Transverse colon (tissue), 4 donors: ENCODE measurements at regions not wholly inside any gene's neighbourhood (a gene's known extent, or its start where the extent isn't known, plus 50 kb on each side); places are given as distances from the start of the nearest gene placed in this dataset.

Source experiments
- DNase-seq: peaks from one replicate; pipeline ENCODE4 v3.0.0-alpha.2; 2019
- H3K27ac ChIP-seq, 4 donors: fragments of 200-600 bp; sonication (generic); 2 replicates each; pipeline ENCODE4 v1.5.1; 2016 to 2018; ENCODE audit warnings: inconsistent platforms in 4 of 4
- H3K27me3 ChIP-seq: fragments of 200-600 bp; sonication (generic); 2 replicates; pipeline ENCODE4 v1.5.1; 2017; ENCODE audit warnings: inconsistent platforms
- H3K36me3 ChIP-seq, 4 donors: fragments of 200-600 bp; sonication (generic); 2 replicates each; pipeline ENCODE4 v1.5.1; 2017 to 2019; ENCODE audit warnings: inconsistent platforms in 4 of 4
- H3K4me1 ChIP-seq, 4 donors: fragments of 200-600 bp; sonication (generic); 2 replicates each; pipeline ENCODE4 v1.5.1; 2017 to 2020; ENCODE audit warnings: inconsistent platforms in 4 of 4
- H3K4me3 ChIP-seq, 4 donors: fragments of 200-600 bp; sonication (generic); 1 replicate in 1 of 4; 2 replicates in 3 of 4; pipeline versions ENCODE4 v1.5.1 to v1.6.1; 2017 to 2019; ENCODE audit warnings: inconsistent platforms in 4 of 4
- H3K9me3 ChIP-seq, 2 donors: fragments of 200-600 bp; sonication (generic); 2 replicates each; pipeline ENCODE4 v1.5.1; 2017 to 2019; ENCODE audit warnings: inconsistent platforms in 2 of 2
- CTCF ChIP-seq, 5 experiments: fragments of 200-600 bp in 3 of 5; fragments of 450-650 bp in 2 of 5; sonication (generic) in 3 of 5; IDR thresholded peaks; 1 replicate in 2 of 5; 2 replicates in 3 of 5; pipeline ENCODE4 v1.5.1; 2016 to 2017; ENCODE audit warnings: antibody characterized with exemption in 5 of 5, inconsistent platforms in 3 of 5, mild to moderate bottlenecking in 2 of 5, moderate library complexity in 1 of 5
- EP300 ChIP-seq: sonication (generic); formaldehyde crosslinking; IDR thresholded peaks from one replicate; pipeline ENCODE4 v1.6.1; 2017; ENCODE audit warnings: antibody characterized with exemption, low read depth
- POLR2A ChIP-seq: fragments of 450-650 bp; IDR thresholded peaks from one replicate; pipeline ENCODE4 v1.6.1; 2016; ENCODE audit warnings: antibody characterized with exemption, mild to moderate bottlenecking, moderate library complexity
- POLR2AphosphoS5 ChIP-seq, 3 donors: sonication (generic); formaldehyde crosslinking; IDR thresholded peaks; one replicate each; pipeline ENCODE4 v1.6.1; 2016; ENCODE audit warnings: antibody characterized with exemption in 3 of 3
- WGBS, 2 donors: methylation state at CpG; one replicate each; pipeline ENCODE4 v1.1.5; 2018; ENCODE audit warnings: low coverage in 1 of 2; 5-methylcytosine and 5-hydroxymethylcytosine counted together
- in situ Hi-C, 4 donors: fragments of 200-750 bp; cut with MboI; loops; one replicate each; pipeline versions ENCODE4 v1.15.0 to v1.15.1; 2017; ENCODE audit warnings: low sequenced_read_pairs in 3 of 4, low pct_ligation_motif_present in 1 of 4, low pct_unique_long_range_greater_than_20kb in 1 of 4
- intact Hi-C: fragments of 100-400 bp; cut with DNase I; formaldehyde crosslinking; loops from one replicate; pipeline ENCODE4 v1.15.1; 2023; ENCODE audit warnings: low total_unique reads

- in situ Hi-C loops: no loop called here
- H3K4me3 ChIP-seq: no peak overlapping the region
- no peaks in the 10 kb centered on the region for H3K27me3 ChIP-seq
- intact Hi-C loops: no loop called here
- H3K9me3 ChIP-seq: no peaks in the 10 kb centered on the region
- DNase-seq: no peak
- no peaks in the 10 kb centered on the region for H3K36me3 ChIP-seq
- no peak overlapping the region for H3K27ac ChIP-seq
- 56% methylated on average over 2 of the region's 2 CpGs; no CpG with 5 or more reads in 1 of the 2 donors for WGBS, 2 donors
- H3K4me1 ChIP-seq: no peaks in the 10 kb centered on the region
- no peak for TF ChIP-seq POLR2AphosphoS5 (IDR thresholded peaks at IDR 0.05)
Observed at GRCh38 chr4:136805617-136806016, 726.7 kb downstream of the PCDH18 start.

GRCh38 chr4:136803433-136803832, 728.9 kb downstream of the PCDH18 start:
- Histone ChIP-seq H3K9me3 (no peaks in the 10 kb centered on the region), H3K36me3 (no peaks in the 10 kb centered on the region), H3K4me1 (no peaks in the 10 kb centered on the region), H3K27ac (no peak overlapping the region), H3K27me3 (no peaks in the 10 kb centered on the region), H3K4me3 (no peak overlapping the region)
- no peak for DNase-seq
- 77 to 86% methylated on average over 3 of the region's 3 CpGs for WGBS, 2 donors
- intact Hi-C loops: no loop called here
- in situ Hi-C loops: no loop called here
- no peak for TF ChIP-seq POLR2AphosphoS5 (IDR thresholded peaks at IDR 0.05)
- TF ChIP-seq POLR2A: no peak
- TF ChIP-seq EP300: no peak
- no peak for TF ChIP-seq CTCF (IDR thresholded peaks at IDR 0.05)

- WGBS, 2 donors: 83% methylated on average over 3 of the region's 3 CpGs
- no peak for DNase-seq
- intact Hi-C loops: no loop called here
- Histone ChIP-seq H3K36me3 (no peaks in the 10 kb centered on the region), H3K27ac (no peak overlapping the region), H3K9me3 (no peaks in the 10 kb centered on the region), H3K4me3 (no peak overlapping the region), H3K4me1 (no peaks in the 10 kb centered on the region), H3K27me3 (no peaks in the 10 kb centered on the region)
- TF ChIP-seq POLR2AphosphoS5 (IDR thresholded peaks at IDR 0.05) (no peak), POLR2A (no peak), CTCF (IDR thresholded peaks at IDR 0.05) (no peak), EP300 (no peak)
- in situ Hi-C loops: no loop called here
Observed at GRCh38 chr4:136800248-136800647, 732.0 kb downstream of the PCDH18 start.

GRCh38 chr4:136796953-136797352, 735.3 kb downstream of the PCDH18 start:
- no peak overlapping the region for H3K27ac ChIP-seq
- in situ Hi-C loops (no loop called here), intact Hi-C loops (no loop called here)
- no peaks in the 10 kb centered on the region for H3K36me3 ChIP-seq
- no peaks in the 10 kb centered on the region for H3K9me3 ChIP-seq
- TF ChIP-seq CTCF (IDR thresholded peaks at IDR 0.05) (no peak), EP300 (no peak), POLR2A (no peak), POLR2AphosphoS5 (IDR thresholded peaks at IDR 0.05) (no peak)
- 60 to 96% methylated on average over 3 of the region's 3 CpGs for WGBS, 2 donors
- H3K27me3 ChIP-seq: no peaks in the 10 kb centered on the region
- no peak for DNase-seq
- no peaks in the 10 kb centered on the region for H3K4me1 ChIP-seq
- H3K4me3 ChIP-seq: no peak overlapping the region

GRCh38 chr4:136793848-136794247, 738.4 kb downstream of the PCDH18 start:
- in situ Hi-C loops: no loop called here
- Histone ChIP-seq H3K27ac (no peak overlapping the region), H3K4me1 (no peaks in the 10 kb centered on the region), H3K36me3 (no peaks in the 10 kb centered on the region), H3K9me3 (no peaks in the 10 kb centered on the region), H3K4me3 (no peak overlapping the region), H3K27me3 (no peaks in the 10 kb centered on the region)
- intact Hi-C loops: no loop called here
- 70 to 73% methylated on average over 2 to 4 of the region's 4 CpGs for WGBS, 2 donors
- TF ChIP-seq EP300 (no peak), POLR2A (no peak), POLR2AphosphoS5 (IDR thresholded peaks at IDR 0.05) (no peak), CTCF (IDR thresholded peaks at IDR 0.05) (no peak)
- DNase-seq: no peak
